Endodermal cell (in vitro differentiated cells): ENCODE measurements at regions not wholly inside any gene's neighbourhood (a gene's known extent, or its start where the extent isn't known, plus 50 kb on each side); places are given as distances from the start of the nearest gene placed in this dataset.

ENCODE experiments used
- DNase-seq: peaks from one replicate; pipeline ENCODE4 v3.0.0-alpha.2; 2017
- H3K27ac ChIP-seq: 2 replicates; pipeline ENCODE4 v1.5.1; 2013; ENCODE audit warnings: mild to moderate bottlenecking, low read depth, low read length, moderate library complexity
- H3K27me3 ChIP-seq: 2 replicates; pipeline ENCODE4 v1.6.1; 2013; ENCODE audit warnings: mild to moderate bottlenecking, low read length, moderate library complexity; ENCODE audit not compliant: insufficient read depth, control insufficient read depth, poor library complexity, severe bottlenecking
- H3K36me3 ChIP-seq: 2 replicates; pipeline ENCODE4 v1.7.0; 2013; ENCODE audit warnings: mild to moderate bottlenecking, low read length, moderate library complexity; ENCODE audit not compliant: control insufficient read depth, insufficient read depth
- H3K4me1 ChIP-seq: one replicate; pipeline ENCODE4 v1.7.0; 2013; ENCODE audit warnings: low read length; ENCODE audit not compliant: control insufficient read depth, insufficient read depth
- H3K4me3 ChIP-seq: 2 replicates; pipeline ENCODE4 v1.5.1; 2013; ENCODE audit warnings: mild to moderate bottlenecking, low read length, moderate library complexity
- H3K9ac ChIP-seq: 2 replicates; pipeline ENCODE4 v1.6.1; 2013; ENCODE audit warnings: mild to moderate bottlenecking, low read length, moderate library complexity; ENCODE audit not compliant: poor library complexity, severe bottlenecking; ENCODE audit errors: extremely low read depth
- H3K9me3 ChIP-seq: 2 replicates; pipeline ENCODE4 v1.6.1; 2013; ENCODE audit warnings: mild to moderate bottlenecking, low read length, moderate library complexity; ENCODE audit not compliant: control insufficient read depth
- H3K27ac Mint-ChIP-seq: 2 replicates; pipeline ENCODE4 v1.8.0; 2020; ENCODE audit warnings: mixed read lengths
- H3K27me3 Mint-ChIP-seq: 2 replicates; pipeline ENCODE4 v1.8.0; 2021; ENCODE audit warnings: mild to moderate bottlenecking, mixed read lengths; ENCODE audit not compliant: insufficient read depth
- H3K36me3 Mint-ChIP-seq: 2 replicates; pipeline ENCODE4 v1.8.0; 2020; ENCODE audit warnings: low read depth, mixed read lengths
- H3K4me1 Mint-ChIP-seq: 2 replicates; pipeline ENCODE4 v1.8.0; 2020; ENCODE audit warnings: mixed read lengths
- H3K4me3 Mint-ChIP-seq: 2 replicates; pipeline ENCODE4 v1.8.0; 2020; ENCODE audit warnings: mild to moderate bottlenecking, moderate library complexity, mixed read lengths
- H3K9me3 Mint-ChIP-seq: 2 replicates; pipeline ENCODE4 v1.8.0; 2020; ENCODE audit warnings: mild to moderate bottlenecking, mixed read lengths
- WGBS, 2 experiments: methylation state at CpG; one replicate each; pipeline versions ENCODE4 v1.1.5 to v1.1.7; 2013; ENCODE audit warnings: missing lambda C conversion rate in 2 of 2, mixed read lengths in 1 of 2; ENCODE audit not compliant: insufficient coverage in 1 of 2, insufficient read length in 1 of 2; 5-methylcytosine and 5-hydroxymethylcytosine counted together
- TF ChIP-seq, protein P1 (sequence below): fragments of 200-600 bp; sonication (generic); conservative IDR thresholded peaks from 2 replicates; pipeline ENCODE4 v1.5.0; 2021; ENCODE audit warnings: antibody characterized with exemption, mild to moderate bottlenecking

- 86% methylated on average over 1 of the region's 1 CpG; no CpG with 5 or more reads in 1 of the 2 experiments for WGBS, 2 experiments
- TF ChIP-seq, protein P1, sequence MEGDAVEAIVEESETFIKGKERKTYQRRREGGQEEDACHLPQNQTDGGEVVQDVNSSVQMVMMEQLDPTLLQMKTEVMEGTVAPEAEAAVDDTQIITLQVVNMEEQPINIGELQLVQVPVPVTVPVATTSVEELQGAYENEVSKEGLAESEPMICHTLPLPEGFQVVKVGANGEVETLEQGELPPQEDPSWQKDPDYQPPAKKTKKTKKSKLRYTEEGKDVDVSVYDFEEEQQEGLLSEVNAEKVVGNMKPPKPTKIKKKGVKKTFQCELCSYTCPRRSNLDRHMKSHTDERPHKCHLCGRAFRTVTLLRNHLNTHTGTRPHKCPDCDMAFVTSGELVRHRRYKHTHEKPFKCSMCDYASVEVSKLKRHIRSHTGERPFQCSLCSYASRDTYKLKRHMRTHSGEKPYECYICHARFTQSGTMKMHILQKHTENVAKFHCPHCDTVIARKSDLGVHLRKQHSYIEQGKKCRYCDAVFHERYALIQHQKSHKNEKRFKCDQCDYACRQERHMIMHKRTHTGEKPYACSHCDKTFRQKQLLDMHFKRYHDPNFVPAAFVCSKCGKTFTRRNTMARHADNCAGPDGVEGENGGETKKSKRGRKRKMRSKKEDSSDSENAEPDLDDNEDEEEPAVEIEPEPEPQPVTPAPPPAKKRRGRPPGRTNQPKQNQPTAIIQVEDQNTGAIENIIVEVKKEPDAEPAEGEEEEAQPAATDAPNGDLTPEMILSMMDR, result no peak
Measured at GRCh38 chr2:196256585-196256984, 85.2 kb upstream of the STK17B start.

GRCh38 chr2:196257086-196257485 is 85.7 kb upstream of the STK17B start:
- no peaks in the 10 kb centered on the region for H3K36me3 ChIP-seq
- H3K27me3 Mint-ChIP-seq, result no peaks in the 10 kb centered on the region
- no peaks in the 10 kb centered on the region for H3K9me3 Mint-ChIP-seq
- no peak overlapping the region for H3K27ac Mint-ChIP-seq
- DNase-seq, result no peak
- peaks cover 7% of the 10 kb centered on the region for H3K36me3 Mint-ChIP-seq
- H3K4me3 Mint-ChIP-seq, result no peak overlapping the region
- H3K4me1 Mint-ChIP-seq, result peaks cover 14% of the 10 kb centered on the region
- H3K27me3 ChIP-seq, result no peaks in the 10 kb centered on the region
- H3K9ac ChIP-seq, result no peak overlapping the region
- no peak overlapping the region for H3K27ac ChIP-seq
- TF ChIP-seq, protein P1, result no peak
- no peaks in the 10 kb centered on the region for H3K4me1 ChIP-seq
- 93% methylated on average over 3 of the region's 3 CpGs; no CpG with 5 or more reads in 1 of the 2 experiments for WGBS, 2 experiments
- H3K9me3 ChIP-seq, result no peaks in the 10 kb centered on the region
- no peak overlapping the region for H3K4me3 ChIP-seq

More at GRCh38 chr2:196256585-196256984, 85.2 kb upstream of the STK17B start:
- Mint-ChIP-seq H3K9me3 (no peaks in the 10 kb centered on the region), H3K4me3 (no peak overlapping the region), H3K36me3 (peaks cover 7% of the 10 kb centered on the region), H3K4me1 (peaks cover 14% of the 10 kb centered on the region), H3K27me3 (no peaks in the 10 kb centered on the region), H3K27ac (no peak overlapping the region)
- H3K9me3 ChIP-seq, result no peaks in the 10 kb centered on the region
- no peaks in the 10 kb centered on the region for H3K27me3 ChIP-seq
- no peaks in the 10 kb centered on the region for H3K4me1 ChIP-seq
- H3K4me3 ChIP-seq, result no peak overlapping the region
- no peaks in the 10 kb centered on the region for H3K36me3 ChIP-seq
- DNase-seq, result no peak
- H3K27ac ChIP-seq, result no peak overlapping the region
- H3K9ac ChIP-seq, result no peak overlapping the region

DNA sequence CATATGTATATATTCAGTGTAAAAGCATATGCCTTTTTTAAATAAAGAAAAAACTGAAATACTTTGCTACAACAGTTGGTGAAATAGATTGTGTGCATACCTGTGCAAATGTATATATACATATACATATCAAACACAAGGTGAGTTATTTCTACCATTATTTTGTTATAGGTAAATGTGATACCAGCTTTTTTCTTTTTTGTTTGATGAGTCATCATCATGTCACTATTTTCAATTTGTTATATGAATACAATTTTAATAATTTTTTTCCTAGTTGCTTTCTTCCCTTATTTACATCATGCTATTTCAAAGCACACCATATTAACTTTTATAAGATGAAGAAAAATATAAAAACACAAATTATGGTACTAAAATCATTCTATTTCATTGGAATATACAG is 87.0 kb upstream of the STK17B start:
- no peak for DNase-seq
- Mint-ChIP-seq H3K4me1 (peaks cover 14% of the 10 kb centered on the region), H3K36me3 (no peaks in the 10 kb centered on the region)

More for the DNA sequence above, 87.0 kb upstream of the STK17B start:
- H3K9me3 ChIP-seq, result no peaks in the 10 kb centered on the region
- peaks cover 3% of the 10 kb centered on the region for H3K4me1 ChIP-seq
- no peak overlapping the region for H3K4me3 ChIP-seq
- H3K9me3 Mint-ChIP-seq, result no peaks in the 10 kb centered on the region
- no peak overlapping the region for H3K27ac Mint-ChIP-seq
- H3K27ac ChIP-seq, result no peak overlapping the region
- H3K27me3 ChIP-seq, result no peaks in the 10 kb centered on the region
- no peak overlapping the region for H3K4me3 Mint-ChIP-seq
- H3K36me3 ChIP-seq, result no peaks in the 10 kb centered on the region
- TF ChIP-seq, protein P1, result no peak
- no peak overlapping the region for H3K9ac ChIP-seq
- H3K27me3 Mint-ChIP-seq, result no peaks in the 10 kb centered on the region
